ENCODE measurements at regions not wholly inside any gene's neighbourhood (a gene's known extent, or its start where the extent isn't known, plus 50 kb on each side); places are given as distances from the start of the nearest gene placed in this dataset.
"Not testable (repeated sequence)": the region's sequence is repeated elsewhere in the genome, so short reads cannot be mapped to it uniquely, and the experiment has no call there.

DNA sequence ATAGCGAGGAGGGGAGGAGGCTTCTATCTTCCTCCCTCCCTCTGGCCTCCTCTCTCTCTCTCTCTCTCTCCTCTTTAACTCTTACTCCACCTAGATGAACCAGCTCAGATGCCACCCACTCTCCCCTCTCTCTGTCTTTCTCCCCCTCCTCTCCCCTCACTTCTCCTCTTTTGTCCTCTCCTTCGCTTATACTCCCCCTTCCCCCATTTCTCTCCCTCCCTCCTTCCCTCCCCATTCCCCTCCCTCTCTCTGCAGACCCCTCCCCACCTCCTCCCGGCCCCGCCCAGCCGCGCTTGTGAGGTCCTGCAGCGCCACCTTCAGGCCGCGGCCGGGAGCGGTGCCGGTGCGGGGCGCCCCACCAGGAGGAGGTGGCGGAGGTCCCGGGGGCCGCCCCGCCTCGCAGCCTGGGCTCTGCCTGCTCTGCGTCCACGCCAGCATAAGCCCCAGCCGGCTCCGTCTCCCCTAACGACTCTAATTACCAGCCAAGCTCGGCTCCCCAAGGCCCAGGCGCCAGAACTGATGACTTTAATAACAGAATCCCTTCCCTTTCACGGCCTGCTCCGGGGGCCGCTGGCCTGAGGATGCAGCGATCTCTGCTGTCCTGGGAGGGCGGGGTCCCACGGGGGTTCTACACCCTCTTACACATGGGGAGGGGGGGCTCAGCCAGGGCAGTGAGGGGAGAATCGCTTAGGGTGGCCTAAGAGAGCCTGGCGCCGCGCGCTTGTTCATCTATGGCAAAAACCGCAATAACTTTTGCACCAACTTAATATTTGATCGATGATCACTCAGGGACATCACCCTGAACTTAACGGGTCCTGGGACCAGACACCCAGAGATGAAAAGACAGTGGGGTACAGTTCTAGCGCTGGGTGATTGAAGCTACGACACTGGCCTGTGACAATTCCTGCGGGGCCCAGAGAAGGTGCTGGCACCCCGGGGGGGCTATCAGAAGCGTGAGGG lies 637.3 kb downstream of the MATN1 start:
- Histone ChIP-seq H3K36me3 (ENCODE audit: control insufficient read depth, insufficient read depth, low read length) (no peaks in the 10 kb centered on the region), H3K9me3 (replicated peaks; ENCODE audit: control insufficient read depth, low read depth, low read length) (no peaks in the 10 kb centered on the region), H3K27me3 (ENCODE audit: control insufficient read depth, insufficient read depth, low read length) (peaks cover 20% of the 10 kb centered on the region), H3K4me1 (ENCODE audit: control insufficient read depth, insufficient read depth, low read length) (peaks cover 28% of the 10 kb centered on the region), H3K27ac (ENCODE audit: low read length) (no peak overlapping the region), H3K4me3 (ENCODE audit: low read length) (no peak overlapping the region)
- peak; percentile 55 for DNase-seq
- 17% methylated on average over 29 of the region's 45 CpGs for WGBS (ENCODE audit: insufficient coverage)

DNA sequence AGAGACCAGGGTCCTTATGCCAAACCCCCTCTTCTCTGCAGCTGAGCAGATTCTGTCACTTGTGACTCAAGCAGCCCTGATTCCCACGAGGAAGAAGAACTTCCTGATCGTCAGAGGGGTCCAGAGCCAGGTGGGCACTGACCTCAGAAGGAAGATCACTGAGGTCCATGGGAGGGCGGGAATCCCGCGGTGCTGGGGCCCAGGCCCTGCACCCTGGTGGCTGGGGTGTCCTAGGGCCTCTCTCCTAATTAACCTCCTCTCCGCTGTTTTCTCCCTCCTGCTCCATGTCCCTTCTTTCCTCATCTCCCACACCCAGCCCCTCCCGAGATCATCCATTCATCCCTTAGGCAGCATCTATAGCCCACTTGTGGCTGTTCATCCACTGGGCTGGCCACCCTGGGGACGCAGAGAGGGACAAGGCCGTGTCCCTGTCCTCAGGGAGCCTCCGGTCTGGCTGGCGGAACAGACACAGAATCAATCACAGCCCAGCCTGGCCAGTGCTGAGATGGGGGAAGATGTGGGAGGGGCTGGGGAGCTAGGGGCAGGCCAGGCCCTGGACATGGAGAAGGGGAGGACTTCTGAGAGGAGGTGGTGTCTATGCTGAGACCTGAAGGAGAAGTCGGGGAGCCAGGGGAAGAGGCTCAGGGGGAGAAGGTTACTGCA lies 638.3 kb downstream of the MATN1 start:
- H3K27ac ChIP-seq (ENCODE audit: low read length): no peak overlapping the region
- H3K9me3 ChIP-seq (replicated peaks; ENCODE audit: control insufficient read depth, low read depth, low read length): no peaks in the 10 kb centered on the region
- 69% methylated on average over 11 of the region's 12 CpGs for WGBS (ENCODE audit: insufficient coverage)
- H3K36me3 ChIP-seq (ENCODE audit: control insufficient read depth, insufficient read depth, low read length): no peaks in the 10 kb centered on the region
- H3K4me3 ChIP-seq (ENCODE audit: low read length): no peak overlapping the region
- peaks cover 28% of the 10 kb centered on the region for H3K4me1 ChIP-seq (ENCODE audit: control insufficient read depth, insufficient read depth, low read length)
- no peak for DNase-seq
- H3K27me3 ChIP-seq (ENCODE audit: control insufficient read depth, insufficient read depth, low read length): peaks cover 17% of the 10 kb centered on the region

DNA sequence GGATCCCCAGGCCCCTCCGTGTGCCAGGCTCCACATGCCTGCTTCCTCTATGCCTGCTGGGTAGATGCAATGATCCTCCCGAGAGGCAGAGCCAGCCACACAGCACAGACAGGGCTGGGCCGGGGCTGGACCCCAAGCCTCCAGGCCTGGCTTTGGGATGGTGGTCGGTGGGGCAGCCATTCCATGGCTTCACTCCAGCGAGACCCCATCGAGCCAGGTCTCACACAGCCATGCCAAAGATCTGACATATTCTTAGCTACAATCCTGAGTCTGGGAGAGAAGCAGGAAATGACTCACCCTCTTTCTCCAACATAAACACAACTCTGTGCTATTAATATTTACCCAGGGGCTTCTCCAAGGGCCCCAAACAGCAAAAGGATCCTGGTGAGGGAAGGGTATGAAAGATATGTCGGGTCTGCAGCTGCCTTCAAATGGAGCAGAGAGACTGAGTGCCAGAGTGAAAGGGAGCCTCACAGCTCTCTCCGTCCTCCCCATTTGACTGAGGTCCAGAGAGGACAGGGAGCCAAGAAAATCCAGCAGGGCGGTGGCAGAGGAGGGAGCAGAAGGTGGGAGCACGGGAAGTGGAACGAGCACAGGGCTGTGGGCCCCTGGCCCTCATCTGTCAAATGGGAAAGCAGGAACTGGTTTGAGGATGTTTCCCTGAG lies 639.5 kb downstream of the MATN1 start:
- Histone ChIP-seq H3K9me3 (replicated peaks; ENCODE audit: control insufficient read depth, low read depth, low read length) (no peaks in the 10 kb centered on the region), H3K4me3 (ENCODE audit: low read length) (no peak overlapping the region), H3K4me1 (ENCODE audit: control insufficient read depth, insufficient read depth, low read length) (peaks cover 25% of the 10 kb centered on the region), H3K27ac (ENCODE audit: low read length) (peak overlapping the region; percentile 29), H3K27me3 (ENCODE audit: control insufficient read depth, insufficient read depth, low read length) (peaks cover 14% of the 10 kb centered on the region), H3K36me3 (ENCODE audit: control insufficient read depth, insufficient read depth, low read length) (no peaks in the 10 kb centered on the region)
- WGBS (ENCODE audit: insufficient coverage): 11% methylated on average over 9 of the region's 11 CpGs
- DNase-seq: peak; percentile 60

DNA sequence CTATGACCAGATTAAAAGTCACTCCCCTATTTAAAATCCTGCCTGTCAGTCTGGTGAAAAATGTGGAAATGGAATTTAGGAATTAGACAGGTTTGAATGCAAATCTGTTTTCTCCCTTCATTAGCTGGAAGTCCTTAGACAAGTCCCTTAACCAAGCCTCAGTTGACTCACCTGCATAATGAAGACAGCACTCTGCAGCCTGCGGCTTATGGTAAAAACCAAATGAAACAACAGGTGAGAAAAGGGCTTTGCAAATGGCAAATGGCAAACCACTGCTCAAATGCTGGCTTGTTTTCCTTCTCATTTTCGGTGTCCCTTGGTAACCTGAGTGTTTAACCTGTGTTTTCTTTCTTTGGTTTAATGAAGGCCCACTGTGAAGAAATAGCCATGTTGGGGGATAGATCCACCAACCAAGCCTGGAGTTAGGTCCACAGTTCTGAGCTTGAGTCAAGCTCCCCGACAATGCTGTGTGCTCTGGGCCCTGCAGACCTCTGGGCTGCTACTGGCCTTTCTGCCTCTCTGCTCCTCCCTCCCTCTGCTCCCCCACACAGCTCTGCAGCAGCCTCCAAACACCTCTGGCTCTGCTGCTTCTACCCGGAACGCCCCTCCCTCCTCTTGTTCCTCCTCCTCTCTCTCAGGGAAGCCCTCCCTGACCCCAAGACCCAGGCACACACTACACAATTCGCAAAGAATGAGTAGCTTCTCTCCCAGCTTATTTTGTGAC lies 641.8 kb downstream of the MATN1 start:
- Histone ChIP-seq H3K9me3 (replicated peaks; ENCODE audit: control insufficient read depth, low read depth, low read length) (no peaks in the 10 kb centered on the region), H3K36me3 (ENCODE audit: control insufficient read depth, insufficient read depth, low read length) (no peaks in the 10 kb centered on the region), H3K27ac (ENCODE audit: low read length) (no peak overlapping the region), H3K4me1 (ENCODE audit: control insufficient read depth, insufficient read depth, low read length) (peaks cover 24% of the 10 kb centered on the region), H3K4me3 (ENCODE audit: low read length) (no peak overlapping the region), H3K27me3 (ENCODE audit: control insufficient read depth, insufficient read depth, low read length) (peaks cover 8% of the 10 kb centered on the region)
- no peak for DNase-seq
- WGBS (ENCODE audit: insufficient coverage): 38% methylated on average over 5 of the region's 6 CpGs

DNA sequence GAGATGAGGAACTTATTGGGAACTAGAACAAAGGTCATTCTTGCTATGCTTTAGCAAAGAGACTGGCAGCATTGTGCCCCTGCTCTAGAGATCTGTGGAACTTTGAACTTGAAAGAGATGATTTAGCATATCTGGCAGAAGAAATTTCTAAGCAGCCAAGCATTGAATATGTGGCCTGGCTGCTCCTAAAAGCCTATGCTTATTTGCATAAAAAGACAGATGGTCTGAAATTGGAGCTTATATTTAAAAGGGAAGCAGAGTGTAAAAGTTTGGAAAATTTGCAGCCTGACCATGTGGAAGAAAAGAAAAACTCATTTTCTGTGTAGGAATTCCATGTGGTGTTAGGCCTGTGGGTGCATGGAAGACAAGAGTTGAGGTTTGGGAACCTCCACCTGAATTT lies 647.5 kb downstream of the MATN1 start:
- H3K4me1 ChIP-seq (ENCODE audit: control insufficient read depth, insufficient read depth, low read length); H3K27ac ChIP-seq (ENCODE audit: low read length); H3K9me3 ChIP-seq (replicated peaks; ENCODE audit: control insufficient read depth, low read depth, low read length); H3K27me3 ChIP-seq (ENCODE audit: control insufficient read depth, insufficient read depth, low read length); H3K4me3 ChIP-seq (ENCODE audit: low read length); DNase-seq; H3K36me3 ChIP-seq (ENCODE audit: control insufficient read depth, insufficient read depth, low read length): not testable (repeated sequence)

DNA sequence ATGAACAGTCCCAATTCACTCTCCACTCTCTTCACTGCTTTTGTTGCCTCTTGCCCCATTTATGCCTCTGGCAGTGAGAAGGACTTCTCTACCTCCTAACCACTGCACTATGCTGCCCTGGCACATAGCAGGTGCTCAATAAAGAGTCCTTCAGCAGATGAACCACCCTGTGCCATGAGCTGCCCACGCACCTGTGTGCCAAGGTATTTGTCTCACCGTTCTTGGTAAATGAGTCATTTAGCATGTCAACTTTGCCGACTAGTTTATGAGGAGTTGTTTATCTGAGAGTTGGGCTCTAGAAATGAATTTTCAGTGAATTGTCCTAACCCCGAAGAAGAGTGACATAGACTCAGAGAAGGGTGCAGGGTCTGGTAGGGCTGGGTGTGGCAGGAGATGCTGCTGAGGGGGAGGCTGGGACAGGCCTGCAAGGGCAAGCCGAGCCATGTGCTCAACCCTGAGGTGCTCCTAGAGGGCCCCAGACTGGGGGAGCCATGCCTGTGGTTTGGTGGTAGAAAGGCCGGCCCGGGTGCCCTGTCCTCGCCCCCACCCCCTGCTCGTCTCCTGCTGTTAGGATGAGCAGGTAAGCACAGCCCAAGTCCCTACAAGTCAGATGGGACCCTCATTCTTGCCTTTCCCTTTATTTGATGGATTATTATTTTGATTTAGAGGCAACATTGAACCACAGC lies 654.5 kb downstream of the MATN1 start:
- Histone ChIP-seq H3K4me3 (ENCODE audit: low read length) (no peak overlapping the region), H3K27me3 (ENCODE audit: control insufficient read depth, insufficient read depth, low read length) (peaks cover 3% of the 10 kb centered on the region), H3K36me3 (ENCODE audit: control insufficient read depth, insufficient read depth, low read length) (no peaks in the 10 kb centered on the region), H3K9me3 (replicated peaks; ENCODE audit: control insufficient read depth, low read depth, low read length) (no peaks in the 10 kb centered on the region), H3K27ac (ENCODE audit: low read length) (no peak overlapping the region), H3K4me1 (ENCODE audit: control insufficient read depth, insufficient read depth, low read length) (no peaks in the 10 kb centered on the region)
- WGBS (ENCODE audit: insufficient coverage): 85% methylated on average over 5 of the region's 9 CpGs
- no peak for DNase-seq

DNA sequence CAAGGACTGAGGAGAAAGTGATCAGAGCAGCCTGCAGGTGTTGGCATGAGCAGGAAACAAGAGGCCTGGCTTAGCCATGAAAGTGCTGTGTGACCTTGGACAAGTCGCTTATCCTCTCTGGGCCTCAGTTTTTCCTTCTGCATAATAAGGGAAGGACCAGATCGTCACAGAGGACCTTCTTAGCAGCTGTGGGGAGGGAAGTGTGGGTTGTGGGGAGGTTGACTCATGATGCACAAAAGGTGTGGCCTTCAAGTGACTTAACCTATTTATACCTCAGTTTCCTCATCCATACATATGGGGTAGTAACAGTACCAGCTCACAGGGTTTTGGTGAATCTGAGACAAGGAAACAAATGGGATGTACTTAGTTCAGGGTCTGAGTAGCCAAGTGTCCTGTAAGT lies 658.8 kb downstream of the MATN1 start:
- H3K4me1 ChIP-seq (ENCODE audit: control insufficient read depth, insufficient read depth, low read length): no peaks in the 10 kb centered on the region
- no peak overlapping the region for H3K27ac ChIP-seq (ENCODE audit: low read length)
- H3K36me3 ChIP-seq (ENCODE audit: control insufficient read depth, insufficient read depth, low read length): no peaks in the 10 kb centered on the region
- H3K27me3 ChIP-seq (ENCODE audit: control insufficient read depth, insufficient read depth, low read length): peaks cover 6% of the 10 kb centered on the region
- H3K4me3 ChIP-seq (ENCODE audit: low read length): no peak overlapping the region
- DNase-seq: no peak
- no peaks in the 10 kb centered on the region for H3K9me3 ChIP-seq (replicated peaks; ENCODE audit: control insufficient read depth, low read depth, low read length)
- WGBS (ENCODE audit: insufficient coverage): 100% methylated on average over 1 of the region's 2 CpGs

DNA sequence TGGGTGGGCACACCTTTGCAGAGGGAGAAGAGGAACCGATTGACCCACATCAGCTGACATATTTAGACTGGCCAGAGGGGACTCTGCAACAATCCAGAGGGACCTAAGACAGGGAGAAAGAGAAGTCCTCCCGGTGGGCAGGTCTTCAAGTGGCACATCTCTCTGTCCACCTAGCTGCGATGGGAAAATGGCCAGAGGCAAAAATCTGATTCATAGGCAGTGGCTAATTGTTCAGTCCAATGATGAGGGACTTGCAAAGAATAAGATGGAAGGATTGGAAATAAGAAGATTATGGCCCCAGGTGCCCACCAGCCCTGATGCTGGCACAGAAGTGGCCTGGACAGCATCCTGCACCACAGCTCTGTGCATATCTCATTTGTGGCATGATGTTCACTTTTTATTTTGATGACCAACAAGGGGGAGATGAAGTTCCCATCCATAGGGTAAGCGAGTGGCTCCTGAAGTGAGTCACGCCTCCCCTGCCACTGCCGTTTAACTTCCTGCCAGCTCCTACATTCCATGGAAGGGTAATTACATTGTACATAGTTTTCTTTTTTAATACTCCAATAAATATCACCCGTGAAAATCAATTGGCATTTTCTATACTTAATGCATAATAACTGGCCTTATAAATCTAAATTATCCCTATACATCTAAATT lies 659.6 kb downstream of the MATN1 start:
- no peaks in the 10 kb centered on the region for H3K36me3 ChIP-seq (ENCODE audit: control insufficient read depth, insufficient read depth, low read length)
- no peak for DNase-seq
- H3K27ac ChIP-seq (ENCODE audit: low read length): no peak overlapping the region
- 97% methylated on average over 3 of the region's 7 CpGs for WGBS (ENCODE audit: insufficient coverage)
- H3K4me3 ChIP-seq (ENCODE audit: low read length): no peak overlapping the region
- H3K27me3 ChIP-seq (ENCODE audit: control insufficient read depth, insufficient read depth, low read length): peaks cover 6% of the 10 kb centered on the region
- H3K9me3 ChIP-seq (replicated peaks; ENCODE audit: control insufficient read depth, low read depth, low read length): no peaks in the 10 kb centered on the region
- no peaks in the 10 kb centered on the region for H3K4me1 ChIP-seq (ENCODE audit: control insufficient read depth, insufficient read depth, low read length)
